ENCODE measurements at regions not wholly inside any gene's neighbourhood (a gene's known extent, or its start where the extent isn't known, plus 50 kb on each side); places are given as distances from the start of the nearest gene placed in this dataset.
"Not testable (repeated sequence)": the region's sequence is repeated elsewhere in the genome, so short reads cannot be mapped to it uniquely, and the experiment has no call there.

DNA sequence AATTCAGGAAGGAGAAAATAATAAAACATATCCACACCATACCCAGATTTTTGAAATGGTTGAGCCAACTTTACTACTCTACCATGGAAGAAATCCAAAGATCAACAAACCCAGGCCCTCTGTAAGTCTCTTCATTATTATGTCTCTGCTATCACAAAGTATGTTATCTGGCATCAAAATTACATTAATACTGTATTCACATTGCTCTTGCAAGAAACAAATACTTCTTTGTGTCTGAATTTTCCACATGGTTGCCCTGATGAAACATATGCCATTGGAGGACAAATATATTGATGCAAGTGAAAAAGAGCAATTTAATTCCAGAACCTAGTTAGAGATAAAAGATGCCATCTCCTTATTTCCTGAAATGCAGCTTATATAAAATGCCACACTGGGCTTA is 204.0 kb downstream of the FZD1 start:
- no peak for DNase-seq

GRCh38 chr7:91473619-91474018 is 209.4 kb downstream of the FZD1 start:
- no peak for DNase-seq

DNA sequence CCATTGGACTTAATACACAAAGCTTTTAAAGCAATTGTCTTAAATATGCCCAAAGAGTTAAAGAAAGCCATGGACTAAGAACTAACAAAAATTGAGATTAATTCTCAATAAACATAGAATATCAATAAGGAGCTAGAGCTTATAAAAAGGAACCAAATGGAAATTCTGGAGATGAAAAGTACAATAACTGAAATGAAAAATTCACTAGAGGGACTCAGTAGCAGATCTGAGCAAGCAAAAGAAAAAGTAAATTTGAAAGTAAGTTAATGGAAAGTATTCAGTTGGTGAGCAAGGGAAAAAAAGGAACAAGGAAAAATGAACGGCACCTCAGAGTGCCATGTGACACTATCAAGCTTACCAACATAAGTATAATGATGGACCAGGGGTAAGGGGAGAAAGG is 209.8 kb downstream of the FZD1 start:
- no peak for DNase-seq

DNA sequence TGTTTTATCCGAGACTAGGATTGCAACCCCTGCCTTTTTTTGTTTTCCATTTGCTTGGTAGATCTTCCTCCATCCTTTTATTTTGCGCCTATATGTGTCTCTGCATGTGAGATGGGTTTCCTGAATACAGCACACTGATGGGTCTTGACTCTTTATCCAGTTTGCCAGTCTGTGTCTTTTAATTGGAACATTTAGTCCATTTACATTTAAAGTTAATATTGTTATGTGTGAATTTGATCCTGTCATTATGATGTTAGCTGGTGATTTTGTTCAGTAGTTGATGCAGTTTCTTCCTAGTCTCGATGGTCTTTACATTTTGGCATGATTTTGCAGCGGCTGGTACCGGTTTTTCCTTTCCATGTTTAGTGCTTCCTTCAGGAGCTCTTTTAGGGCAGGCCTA is 216.2 kb downstream of the FZD1 start:
- DNase-seq: not testable (repeated sequence)

DNA sequence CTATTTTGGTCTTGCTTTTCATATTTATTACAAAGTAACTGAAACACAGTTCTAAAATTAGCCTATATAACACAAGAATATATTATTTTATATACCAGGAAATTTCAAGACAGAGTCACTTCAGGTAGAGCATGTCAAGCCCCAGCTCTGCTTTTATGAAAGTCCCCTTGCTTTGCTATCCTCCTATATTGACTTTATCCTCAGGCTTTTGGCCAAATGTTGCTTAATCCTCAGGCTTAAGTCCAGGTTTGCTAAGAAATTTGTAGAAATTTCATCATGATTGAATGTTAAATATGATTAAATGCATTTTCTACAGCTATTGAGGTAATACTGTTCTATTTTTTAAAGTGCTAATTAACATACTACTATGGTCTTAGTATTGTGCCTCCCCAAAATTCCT is 227.6 kb downstream of the FZD1 start:
- DNase-seq: no peak

GRCh38 chr7:91492317-91492716 is 228.1 kb downstream of the FZD1 start:
- DNase-seq: no peak

- DNase-seq: no peak
Measured at GRCh38 chr7:91492773-91493172, 228.5 kb downstream of the FZD1 start.

DNA sequence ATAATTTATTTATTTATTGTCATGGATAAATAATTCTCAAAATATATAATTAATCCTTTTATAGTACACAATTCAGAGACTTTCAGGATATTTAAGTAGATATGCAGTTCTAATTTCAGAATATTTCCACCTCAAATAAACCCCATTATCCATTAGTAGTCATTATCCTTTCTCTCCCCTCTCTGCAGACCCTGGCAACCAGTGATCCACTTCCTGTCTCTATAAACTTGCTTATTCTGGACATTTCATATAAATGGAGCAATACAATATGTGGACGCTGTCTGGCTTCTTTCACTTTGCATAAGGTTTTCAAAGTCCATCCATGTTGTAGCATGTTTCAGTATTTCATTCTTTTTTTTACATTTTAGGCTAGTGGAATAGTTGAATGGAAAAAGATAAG is 230.2 kb downstream of the FZD1 start:
- DNase-seq: no peak

- no peak for DNase-seq
Measured at GRCh38 chr7:91496251-91496820, 232.1 kb downstream of the FZD1 start.

GRCh38 chr7:91497277-91497676 is 233.0 kb downstream of the FZD1 start:
- not testable (repeated sequence) for DNase-seq

GRCh38 chr7:91503934-91504555 is 239.8 kb downstream of the FZD1 start:
- no peak for DNase-seq

DNA sequence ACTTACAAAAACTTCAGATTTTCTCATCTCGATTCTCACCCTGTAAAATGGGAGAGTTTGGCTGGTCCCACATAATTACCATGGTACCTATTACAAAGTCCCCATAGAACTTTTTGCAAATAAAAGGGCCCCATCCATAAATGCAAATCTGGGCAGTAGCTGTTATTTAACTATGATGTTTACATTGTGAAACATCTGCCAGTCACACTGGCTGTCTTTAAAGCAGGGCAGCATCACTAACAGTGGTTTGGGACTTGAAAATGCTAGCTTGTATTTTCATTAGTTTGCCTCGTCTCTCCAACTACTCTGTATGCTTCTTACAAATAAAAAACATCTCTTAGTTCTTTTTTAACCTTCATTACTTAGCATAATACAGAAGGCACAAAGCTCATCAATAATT is 240.7 kb downstream of the FZD1 start:
- DNase-seq: no peak

- not testable (repeated sequence) for DNase-seq
Measured at GRCh38 chr7:91506966-91507365, 242.7 kb downstream of the FZD1 start.

DNA sequence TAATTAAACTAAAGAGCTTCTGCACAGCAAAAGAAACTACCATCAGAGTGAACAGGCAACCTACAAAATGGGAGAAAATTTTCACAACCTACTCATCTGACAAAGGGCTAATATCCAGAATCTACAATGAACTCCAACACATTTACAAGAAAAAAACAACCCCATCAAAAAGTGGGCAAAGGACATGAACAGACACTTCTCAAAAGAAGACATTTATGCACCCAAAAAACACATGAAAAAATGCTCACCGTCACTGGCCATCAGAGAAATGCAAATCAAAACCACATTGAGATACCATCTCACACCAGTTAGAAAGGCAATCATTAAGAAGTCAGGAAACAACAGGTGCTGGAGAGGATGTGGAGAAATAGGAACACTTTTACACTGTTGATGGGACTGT is 247.6 kb downstream of the FZD1 start:
- DNase-seq: not testable (repeated sequence)

- DNase-seq: no peak
Measured at GRCh38 chr7:91512958-91513357, 248.7 kb downstream of the FZD1 start.

GRCh38 chr7:91514591-91514990 is 250.4 kb downstream of the FZD1 start:
- no peak for DNase-seq

- no peak for DNase-seq
Measured at GRCh38 chr7:91515961-91516360, 251.7 kb downstream of the FZD1 start.

GRCh38 chr7:91517201-91517785 is 253.1 kb downstream of the FZD1 start:
- no peak for DNase-seq

- DNase-seq: no peak
Measured at GRCh38 chr7:91518058-91518457, 253.8 kb downstream of the FZD1 start.

DNA sequence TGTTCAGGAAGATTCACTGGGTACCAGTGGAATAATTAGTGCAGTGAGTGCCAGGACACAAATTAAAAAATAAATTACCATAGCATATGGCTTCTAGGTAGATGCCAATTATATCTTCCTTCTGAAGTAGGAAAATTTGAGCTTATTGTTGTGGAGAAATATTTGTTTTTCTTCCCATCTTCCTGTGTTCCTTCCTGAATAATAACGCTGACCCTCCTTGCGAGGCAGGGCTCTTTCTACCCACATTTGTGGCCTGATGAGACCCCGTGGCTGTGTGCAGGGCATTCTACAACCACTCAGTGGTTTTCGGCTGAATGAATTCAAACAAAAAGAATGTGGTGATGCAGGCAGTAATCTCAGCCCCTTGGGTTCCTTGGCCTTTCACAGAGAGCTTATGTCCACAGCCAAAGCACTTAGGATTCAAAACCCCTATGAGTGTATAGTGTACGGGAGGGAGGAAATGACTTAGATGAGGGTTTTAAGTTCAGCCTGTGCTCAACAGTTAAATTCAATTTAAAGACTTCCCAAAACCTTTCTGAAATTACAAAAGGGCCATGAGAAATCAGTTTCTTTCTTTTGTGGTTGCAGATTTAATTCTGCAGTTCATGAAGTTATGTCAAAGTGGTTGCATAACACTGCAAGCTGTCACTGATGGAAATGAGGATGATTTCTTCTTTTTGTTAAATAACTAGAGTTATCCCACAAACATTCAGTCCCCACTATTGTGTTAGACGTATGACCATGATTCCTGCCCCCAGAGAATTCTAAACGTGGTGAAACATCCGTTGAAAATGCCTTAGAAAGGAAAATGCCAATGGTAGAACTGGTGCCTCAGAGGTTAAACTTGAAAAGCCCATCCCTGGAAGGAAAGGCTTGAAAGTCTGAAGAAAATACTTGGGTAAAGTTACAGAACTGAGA is 255.3 kb downstream of the FZD1 start:
- no peak for DNase-seq

DNA sequence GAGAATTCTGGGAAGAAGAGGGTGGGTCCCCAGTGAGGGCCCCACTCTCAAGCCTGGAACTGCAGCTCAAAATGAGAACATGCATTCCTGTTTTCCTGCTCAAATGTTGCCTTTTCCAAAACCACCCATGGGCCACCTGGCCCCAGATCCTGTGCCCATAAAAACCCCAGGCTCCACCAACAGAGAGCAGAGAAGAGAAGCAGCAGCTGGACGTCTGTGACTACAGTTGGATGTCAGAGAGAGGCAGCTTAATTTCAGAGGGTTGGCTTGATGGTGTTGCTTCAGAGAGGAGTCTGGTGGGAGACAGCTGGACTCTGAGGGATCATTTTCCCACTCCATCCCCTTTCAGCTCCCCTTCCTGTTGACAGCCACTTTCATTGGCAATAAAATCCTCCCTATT is 256.4 kb downstream of the FZD1 start:
- DNase-seq: no peak

DNA sequence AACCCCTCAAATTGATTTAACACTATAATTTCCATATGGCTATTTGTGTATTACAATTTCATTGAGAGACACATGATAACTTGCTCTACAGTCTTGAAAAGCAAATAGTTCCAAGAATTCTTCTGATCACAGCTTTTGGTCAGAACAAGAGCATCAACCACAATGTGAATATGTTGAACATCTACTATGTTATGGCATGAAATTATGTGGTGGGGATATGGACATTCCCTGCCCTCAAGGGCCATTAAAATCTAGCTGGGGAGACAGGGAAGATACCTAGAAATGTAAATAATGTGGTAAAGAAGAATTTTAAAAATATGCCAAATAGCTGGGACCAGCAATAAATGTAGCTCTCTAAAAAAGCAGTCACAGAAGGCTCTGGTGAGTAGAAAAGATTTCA is 262.2 kb downstream of the FZD1 start:
- no peak for DNase-seq

DNA sequence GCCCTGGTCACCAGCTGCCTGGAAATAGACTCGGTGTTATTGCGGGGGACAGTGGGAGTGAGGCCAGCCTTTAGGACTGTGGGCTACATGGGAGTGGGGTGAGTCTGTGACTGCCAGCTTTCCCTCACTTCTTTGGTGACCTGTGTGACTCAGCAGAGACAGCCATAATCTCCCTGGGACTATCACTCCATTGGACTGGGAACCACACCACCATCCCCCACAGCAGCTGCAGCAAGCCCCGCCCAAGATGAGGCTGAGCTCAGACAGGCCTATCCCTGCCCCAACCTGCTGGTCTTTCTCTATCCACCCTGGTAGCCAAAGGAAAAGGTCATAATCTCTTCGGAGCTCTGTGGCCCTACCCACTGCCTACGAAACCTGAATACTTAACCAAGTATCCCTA is 263.2 kb downstream of the FZD1 start:
- no peak for DNase-seq

DNA sequence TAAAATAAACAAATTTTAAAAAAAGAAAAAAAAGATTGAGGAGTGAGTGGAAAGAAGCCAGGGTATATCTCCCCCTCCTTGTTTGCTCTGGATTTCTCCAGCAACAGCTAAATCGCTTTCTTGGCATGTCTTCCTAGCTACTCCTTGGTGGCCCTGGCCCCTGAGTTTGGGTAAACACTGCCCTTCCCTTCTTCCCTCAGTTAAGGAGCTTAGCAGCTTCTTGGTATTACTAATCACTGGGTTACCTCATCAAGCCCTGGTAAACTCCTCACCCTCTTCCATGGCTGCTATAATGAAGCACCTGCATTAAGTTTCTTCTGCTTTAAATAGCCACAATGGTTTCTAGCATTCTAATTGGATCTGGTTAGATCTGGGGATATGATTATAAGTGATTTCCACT is 269.8 kb downstream of the FZD1 start:
- no peak for DNase-seq

All from hippocampal formation (tissue), 2 donors.